Activated CD4-positive, alpha-beta memory T cell treated with anti-CD3 and anti-CD28 coated beads, Interleukin-2, amount 10 ng/mL, durations not matched to agents 7 days and 5 days (primary cell): ENCODE measurements at regions not wholly inside any gene's neighbourhood (a gene's known extent, or its start where the extent isn't known, plus 50 kb on each side); places are given as distances from the start of the nearest gene placed in this dataset.
"Not testable (repeated sequence)": the region's sequence is repeated elsewhere in the genome, so short reads cannot be mapped to it uniquely, and the experiment has no call there.

Experiments
- CTCF ChIA-PET: fragments of 350-600 bp; sonication (Branson Sonifier 250); formaldehyde crosslinking; loops from one replicate; lab custom pipeline; 2021; ENCODE audit warnings: antibody characterized with exemption, inconsistent platforms; lab: Charles Lee
- POLR2A ChIA-PET: fragments of 350-600 bp; sonication (Branson Sonifier 250); formaldehyde crosslinking; loops from one replicate; lab custom pipeline; 2021; ENCODE audit warnings: antibody characterized with exemption; lab: Charles Lee
- DNase-seq: peaks from one replicate; pipeline ENCODE4 v3.0.0-alpha.2; 2020
- H3K27ac Mint-ChIP-seq: one replicate; pipeline ENCODE4 v1.8.0; 2021; ENCODE audit warnings: mild to moderate bottlenecking, mixed read lengths
- H3K27me3 Mint-ChIP-seq: one replicate; pipeline ENCODE4 v1.8.0; 2021; ENCODE audit warnings: mixed read lengths
- H3K36me3 Mint-ChIP-seq: one replicate; pipeline ENCODE4 v1.8.0; 2021; ENCODE audit warnings: low read depth, mixed read lengths
- H3K4me1 Mint-ChIP-seq: one replicate; pipeline ENCODE4 v1.8.0; 2021; ENCODE audit warnings: mixed read lengths
- H3K4me3 Mint-ChIP-seq: one replicate; pipeline ENCODE4 v1.8.0; 2021; ENCODE audit warnings: mild to moderate bottlenecking, mixed read lengths
- H3K9me3 Mint-ChIP-seq: one replicate; pipeline ENCODE4 v1.8.0; 2021; ENCODE audit warnings: mixed read lengths

DNA sequence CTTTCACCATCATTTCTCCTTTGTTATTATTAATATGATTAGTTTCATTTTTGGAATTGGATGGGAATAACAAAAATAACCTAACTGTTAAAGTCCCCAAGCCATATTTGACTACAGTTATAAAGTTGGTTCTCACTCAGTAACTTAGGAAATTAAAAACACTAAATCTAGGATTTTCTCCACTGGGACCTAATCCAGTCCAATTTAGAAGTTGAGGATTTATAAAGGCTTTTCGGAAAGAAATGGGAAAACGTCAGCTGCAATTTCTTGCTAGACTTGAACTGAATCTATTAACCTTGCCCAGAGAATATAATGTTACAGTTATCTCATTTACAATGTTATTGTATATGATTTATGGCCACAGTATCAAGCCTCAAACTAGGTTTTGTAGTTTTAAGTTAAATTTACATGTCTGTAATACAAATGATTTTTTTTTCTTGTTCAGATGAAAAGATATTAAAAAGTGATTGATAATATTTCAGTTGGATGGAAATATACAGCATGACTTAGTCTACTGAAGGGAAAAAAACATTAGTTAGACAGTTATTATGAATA, 524.3 kb upstream of the GRAMD2B start:
- Mint-ChIP-seq H3K36me3 (no peaks in the 10 kb centered on the region), H3K9me3 (peaks cover 2% of the 10 kb centered on the region), H3K27ac (no peak overlapping the region), H3K27me3 (no peaks in the 10 kb centered on the region), H3K4me1 (no peaks in the 10 kb centered on the region), H3K4me3 (no peak overlapping the region)
- CTCF ChIA-PET: no interaction called here
- POLR2A ChIA-PET: no interaction called here
- no peak for DNase-seq

DNA sequence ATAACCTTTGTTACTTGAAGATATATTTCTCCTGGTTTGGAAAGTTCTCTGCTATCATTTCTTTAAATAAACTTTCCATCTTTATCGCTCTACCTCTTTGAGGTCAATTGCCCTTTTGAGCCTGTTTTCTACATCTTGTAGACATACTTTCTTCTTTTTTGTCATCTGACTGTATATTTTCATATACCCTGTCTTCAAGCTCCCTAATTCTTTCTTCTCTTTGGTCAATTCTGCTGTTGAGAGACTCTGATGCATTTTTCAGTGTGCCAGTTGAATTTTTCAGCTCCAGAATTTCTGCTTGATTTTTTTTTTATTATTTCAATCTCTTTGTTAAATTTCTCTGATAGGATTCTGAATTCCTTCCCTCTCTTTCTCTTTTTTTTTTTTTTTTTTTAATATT, 511.2 kb upstream of the GRAMD2B start:
- no peak overlapping the region for H3K27ac Mint-ChIP-seq
- no peak for DNase-seq
- no peaks in the 10 kb centered on the region for H3K36me3 Mint-ChIP-seq
- no peak overlapping the region for H3K4me3 Mint-ChIP-seq
- H3K9me3 Mint-ChIP-seq: peaks cover 11% of the 10 kb centered on the region
- ChIA-PET CTCF (no interaction called here), POLR2A (no interaction called here)
- H3K4me1 Mint-ChIP-seq: no peaks in the 10 kb centered on the region
- no peaks in the 10 kb centered on the region for H3K27me3 Mint-ChIP-seq

DNA sequence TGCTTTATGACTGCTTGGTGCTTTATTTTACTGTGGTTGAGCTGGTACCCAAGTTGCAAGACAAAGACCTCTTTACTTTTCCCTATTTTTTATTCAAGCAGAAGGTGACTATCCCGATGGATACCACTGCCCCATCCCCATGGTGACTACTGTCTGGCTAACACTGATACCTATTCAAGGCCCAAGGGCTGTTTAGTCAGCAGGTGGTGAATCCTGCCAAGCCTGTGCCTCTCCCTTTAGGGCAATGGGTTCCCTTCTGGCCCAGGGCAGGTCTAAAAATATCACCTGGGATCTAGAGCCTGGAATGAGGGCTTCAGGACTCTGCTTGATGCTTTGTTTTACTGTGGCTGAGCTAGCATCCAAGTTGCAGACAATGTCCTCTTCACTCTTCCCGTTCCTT, 510.0 kb upstream of the GRAMD2B start:
- POLR2A ChIA-PET: no interaction called here

DNA sequence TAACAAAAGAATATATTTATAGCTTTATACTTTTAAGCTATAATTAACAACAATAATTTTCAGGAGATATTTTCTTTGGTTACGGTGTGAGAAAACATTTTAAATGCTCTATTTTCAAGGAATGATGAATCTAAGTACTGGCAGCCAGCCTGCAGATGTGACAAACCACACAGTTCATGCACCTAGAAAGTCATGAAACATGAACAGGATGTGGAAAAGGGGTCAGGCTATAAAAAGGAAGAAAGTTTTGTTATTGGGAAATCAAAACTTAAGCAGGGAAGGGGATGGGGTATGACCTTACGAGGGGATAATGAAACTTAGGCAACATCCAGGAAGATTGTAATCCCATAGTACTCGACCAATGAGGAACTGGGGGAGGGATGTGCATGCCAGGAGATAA, 508.7 kb upstream of the GRAMD2B start:
- Mint-ChIP-seq H3K4me3 (no peak overlapping the region), H3K27ac (no peak overlapping the region), H3K36me3 (no peaks in the 10 kb centered on the region), H3K9me3 (peaks cover 6% of the 10 kb centered on the region), H3K4me1 (no peaks in the 10 kb centered on the region), H3K27me3 (no peaks in the 10 kb centered on the region)
- CTCF ChIA-PET: no interaction called here
- DNase-seq: no peak
- POLR2A ChIA-PET: no interaction called here

More for the DNA sequence above, 510.0 kb upstream of the GRAMD2B start:
- Mint-ChIP-seq H3K27me3 (no peaks in the 10 kb centered on the region), H3K4me1 (no peaks in the 10 kb centered on the region), H3K36me3 (no peaks in the 10 kb centered on the region), H3K4me3 (no peak overlapping the region), H3K9me3 (peaks cover 9% of the 10 kb centered on the region), H3K27ac (no peak overlapping the region)
- no peak for DNase-seq
- CTCF ChIA-PET: no interaction called here

DNA sequence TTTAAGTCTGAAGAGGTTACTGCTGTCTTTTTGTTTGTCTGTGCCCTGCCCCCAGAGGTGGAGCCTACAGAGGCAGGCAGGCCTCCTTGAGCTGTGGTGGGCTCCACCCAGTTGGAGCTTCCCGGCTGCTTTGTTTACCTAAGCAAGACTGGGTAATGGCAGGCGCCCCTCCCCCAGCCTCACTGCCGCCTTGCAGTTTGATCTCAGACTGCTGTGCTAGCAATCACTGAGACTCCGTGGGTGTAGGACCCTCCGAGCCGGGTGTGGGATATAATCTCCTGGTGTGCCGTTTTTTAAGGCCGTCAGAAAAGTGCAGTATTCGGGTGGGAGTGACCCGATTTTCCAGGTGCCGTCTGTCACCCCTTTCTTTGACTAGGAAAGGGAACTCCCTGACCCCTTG, 499.3 kb upstream of the GRAMD2B start:
- POLR2A ChIA-PET, H3K4me1 Mint-ChIP-seq: not testable (repeated sequence)
- peaks cover 11% of the 10 kb centered on the region for H3K9me3 Mint-ChIP-seq

DNA sequence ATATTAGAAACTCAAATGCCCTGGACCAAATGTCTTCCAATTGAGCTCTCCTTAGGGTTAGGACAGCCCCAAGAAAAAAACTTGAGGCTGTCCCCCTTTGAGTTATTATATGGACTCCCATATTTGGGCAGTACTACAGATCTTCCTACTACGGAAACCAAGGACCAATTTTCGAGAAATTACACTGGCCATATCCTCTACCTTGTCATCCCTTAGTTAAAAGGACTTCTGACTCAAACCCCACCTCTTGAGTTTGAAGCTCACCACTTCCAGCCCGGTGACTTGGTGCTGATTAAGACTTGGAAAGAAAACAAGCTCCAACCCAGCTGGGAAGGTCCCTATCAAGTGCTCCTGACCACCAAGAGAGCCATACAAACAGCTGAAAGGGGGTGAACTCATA, 497.0 kb upstream of the GRAMD2B start:
- Mint-ChIP-seq H3K27ac (no peak overlapping the region), H3K4me1 (no peaks in the 10 kb centered on the region), H3K9me3 (peaks cover 11% of the 10 kb centered on the region), H3K36me3 (no peaks in the 10 kb centered on the region), H3K27me3 (no peaks in the 10 kb centered on the region), H3K4me3 (no peak overlapping the region)
- CTCF ChIA-PET: no interaction called here
- POLR2A ChIA-PET: no interaction called here
- DNase-seq: no peak

More for the DNA sequence above, 499.3 kb upstream of the GRAMD2B start:
- H3K27me3 Mint-ChIP-seq, DNase-seq, H3K4me3 Mint-ChIP-seq, H3K36me3 Mint-ChIP-seq, CTCF ChIA-PET, H3K27ac Mint-ChIP-seq: not testable (repeated sequence)

DNA sequence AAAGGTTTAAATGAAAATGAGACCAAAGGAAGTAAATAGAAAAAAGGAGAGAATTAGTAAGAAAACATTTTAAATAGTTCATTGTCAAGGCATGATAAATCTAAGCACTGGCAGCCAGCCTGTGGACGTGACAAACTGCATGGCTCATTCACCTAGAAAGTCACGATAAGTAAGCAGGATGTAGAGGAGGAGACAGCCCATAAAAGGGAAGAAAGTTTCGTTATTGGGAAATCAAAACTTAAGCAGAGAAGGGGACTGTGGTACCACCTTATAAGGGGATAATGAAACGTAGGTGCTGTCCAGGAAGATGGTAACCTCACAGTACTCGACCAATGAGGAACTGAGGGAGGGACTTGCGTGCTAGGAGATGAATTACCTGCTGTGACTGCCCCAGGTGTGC, 494.5 kb upstream of the GRAMD2B start:
- Mint-ChIP-seq H3K36me3 (no peaks in the 10 kb centered on the region), H3K4me1 (no peaks in the 10 kb centered on the region), H3K27me3 (no peaks in the 10 kb centered on the region), H3K9me3 (peaks cover 8% of the 10 kb centered on the region), H3K4me3 (no peak overlapping the region), H3K27ac (no peak overlapping the region)
- ChIA-PET POLR2A (no interaction called here), CTCF (no interaction called here)
- DNase-seq: no peak

DNA sequence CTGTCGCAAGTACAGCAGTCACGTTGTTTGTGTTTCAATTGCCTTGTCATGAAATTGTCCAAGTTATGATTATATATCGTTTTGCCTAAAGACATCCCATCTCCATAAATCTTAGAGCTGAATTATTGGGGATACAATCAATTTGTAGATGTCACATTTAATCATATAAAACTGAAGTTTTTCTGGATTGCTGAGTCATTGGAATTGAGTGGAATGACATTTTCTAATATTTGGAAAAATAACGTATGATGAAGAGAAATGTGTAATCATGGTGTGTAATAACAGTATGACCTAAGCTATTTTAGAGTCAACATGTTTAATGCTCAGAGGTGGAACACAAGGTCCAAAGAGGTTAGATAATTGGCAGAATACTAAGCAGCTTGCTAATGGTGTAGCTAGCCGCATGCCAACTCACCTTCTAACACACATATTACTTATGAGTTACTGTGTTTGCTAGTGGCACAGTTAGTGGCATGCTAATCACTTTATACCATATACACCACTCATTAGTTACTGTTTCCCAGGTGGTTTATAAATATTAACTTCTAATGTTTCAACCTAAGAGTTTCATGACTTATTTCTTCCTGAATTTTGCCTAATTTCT, 473.1 kb upstream of the GRAMD2B start:
- Mint-ChIP-seq H3K27me3 (no peaks in the 10 kb centered on the region), H3K4me3 (no peak overlapping the region), H3K4me1 (no peaks in the 10 kb centered on the region), H3K36me3 (no peaks in the 10 kb centered on the region), H3K9me3 (no peaks in the 10 kb centered on the region), H3K27ac (no peak overlapping the region)
- ChIA-PET POLR2A (no interaction called here), CTCF (no interaction called here)
- DNase-seq: no peak

DNA sequence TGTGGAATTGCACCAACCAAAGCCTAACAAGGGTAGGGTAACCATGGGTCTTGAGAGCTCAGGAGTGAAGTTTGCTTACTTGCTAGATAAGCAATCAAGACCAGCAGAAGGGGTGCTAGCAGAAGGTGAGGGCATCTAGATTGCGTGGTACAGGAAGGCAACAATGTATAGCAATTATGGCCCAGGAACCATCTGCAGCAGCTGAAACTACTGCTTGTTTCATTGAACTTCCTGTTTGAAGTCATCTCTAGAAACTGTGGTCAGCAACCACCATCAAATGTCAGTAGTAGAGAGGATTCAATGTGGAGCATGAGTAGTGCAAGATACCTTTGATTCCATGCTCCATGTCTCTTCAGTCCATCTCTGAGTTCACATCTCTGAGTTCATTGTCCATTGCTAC, 462.1 kb upstream of the GRAMD2B start:
- H3K4me1 Mint-ChIP-seq: peaks cover 5% of the 10 kb centered on the region
- no peaks in the 10 kb centered on the region for H3K27me3 Mint-ChIP-seq
- no peak overlapping the region for H3K27ac Mint-ChIP-seq
- DNase-seq: no peak
- H3K9me3 Mint-ChIP-seq: peaks cover 4% of the 10 kb centered on the region
- no peaks in the 10 kb centered on the region for H3K36me3 Mint-ChIP-seq
- ChIA-PET CTCF (no interaction called here), POLR2A (no interaction called here)
- no peak overlapping the region for H3K4me3 Mint-ChIP-seq

DNA sequence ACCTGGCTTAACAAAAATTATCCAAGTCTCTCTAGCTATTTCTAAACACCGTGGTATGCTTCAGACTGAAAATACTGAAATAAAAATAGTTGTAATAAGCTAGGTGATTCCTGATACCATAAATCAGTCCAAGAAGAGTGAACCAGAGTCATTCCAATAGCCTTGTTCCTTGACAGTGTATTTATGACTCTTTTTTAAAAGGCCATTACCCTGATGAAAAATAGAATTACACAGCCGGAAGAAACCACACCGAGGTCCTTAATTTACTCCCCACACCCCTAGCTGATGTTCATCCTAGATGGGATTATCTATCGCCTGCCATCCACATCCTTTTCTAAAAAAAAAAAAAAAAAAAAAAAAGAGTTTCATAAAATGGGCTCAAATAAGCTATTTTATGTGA, 457.6 kb upstream of the GRAMD2B start:
- no peak for DNase-seq
- Mint-ChIP-seq H3K36me3 (no peaks in the 10 kb centered on the region), H3K4me1 (peaks cover 5% of the 10 kb centered on the region), H3K9me3 (peaks cover 4% of the 10 kb centered on the region), H3K4me3 (no peak overlapping the region), H3K27me3 (no peaks in the 10 kb centered on the region), H3K27ac (no peak overlapping the region)
- CTCF ChIA-PET: no interaction called here
- POLR2A ChIA-PET: no interaction called here

DNA sequence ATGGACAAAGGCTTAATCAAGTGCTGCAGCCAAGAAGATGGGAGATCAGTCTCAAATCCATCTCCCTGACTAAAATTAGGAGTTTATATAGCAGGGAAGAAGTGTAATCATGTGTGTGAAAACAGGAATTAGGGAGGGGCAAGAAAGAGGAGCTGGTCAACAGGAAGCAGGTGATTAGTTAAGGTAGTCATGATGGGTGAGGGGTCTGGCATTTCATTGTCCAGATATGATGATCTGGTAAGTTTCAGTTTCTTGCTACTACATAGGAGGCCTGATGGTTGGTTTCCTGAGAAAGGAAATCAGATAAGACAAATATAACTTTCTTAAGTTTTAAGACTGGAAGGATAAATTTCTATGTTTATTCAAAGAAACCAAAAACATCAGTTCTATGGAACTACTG, 455.6 kb upstream of the GRAMD2B start:
- Mint-ChIP-seq H3K4me1 (no peaks in the 10 kb centered on the region), H3K4me3 (no peak overlapping the region), H3K9me3 (peaks cover 3% of the 10 kb centered on the region), H3K27ac (no peak overlapping the region), H3K36me3 (no peaks in the 10 kb centered on the region), H3K27me3 (no peaks in the 10 kb centered on the region)
- CTCF ChIA-PET: no interaction called here
- POLR2A ChIA-PET: no interaction called here
- DNase-seq: no peak

DNA sequence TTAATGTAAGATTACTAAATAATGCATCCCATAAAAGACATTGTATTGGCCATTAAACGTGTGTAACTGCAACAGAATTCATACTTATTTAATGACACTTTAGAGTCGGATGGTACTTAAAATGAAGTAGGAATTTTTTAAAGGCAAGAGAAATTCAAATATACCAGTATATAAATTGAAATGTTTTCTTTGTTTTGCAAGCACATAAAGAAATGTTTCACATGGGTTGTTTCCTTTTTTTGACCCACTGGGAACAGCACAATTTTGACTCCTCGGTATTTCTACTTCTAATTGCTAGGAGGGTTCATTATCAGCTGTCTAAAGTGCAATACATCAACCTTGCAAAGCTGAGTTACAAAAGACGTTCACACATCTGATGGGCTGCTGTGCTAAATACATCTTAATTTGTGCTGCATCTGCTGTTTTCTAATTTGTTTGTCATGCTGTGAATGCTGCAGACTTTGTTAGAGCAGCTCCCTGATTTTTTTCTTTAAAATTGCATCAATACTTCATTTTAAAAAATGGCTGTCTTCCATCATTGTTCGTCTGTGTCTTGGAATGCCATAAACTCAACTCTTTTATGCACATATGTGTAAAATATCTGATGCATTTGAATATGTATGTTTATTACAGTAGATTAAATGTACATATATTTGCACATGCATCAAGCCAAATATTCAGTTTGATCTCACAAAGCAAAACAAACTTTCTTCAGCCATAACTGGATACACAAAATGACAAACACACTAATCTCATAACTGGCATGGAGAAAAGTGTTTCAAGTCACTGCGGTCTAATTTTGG, 454.0 kb upstream of the GRAMD2B start:
- H3K36me3 Mint-ChIP-seq: no peaks in the 10 kb centered on the region

DNA sequence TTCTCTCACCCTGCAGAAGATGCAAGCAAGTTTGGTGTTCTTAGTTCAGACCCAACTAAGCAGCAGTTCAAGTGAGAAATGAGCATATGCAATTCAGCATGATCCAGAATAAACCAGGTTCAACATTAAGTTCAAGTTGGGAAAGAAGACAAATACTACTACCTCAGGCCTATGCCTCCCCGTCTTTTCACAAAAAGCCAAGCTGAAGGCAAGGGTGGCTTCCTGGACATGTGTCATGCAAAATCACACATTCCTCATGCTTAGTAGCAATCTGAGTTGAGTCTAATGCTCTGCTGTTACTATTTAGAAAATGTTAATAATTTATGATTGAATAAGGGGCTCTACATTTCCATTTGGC, 453.4 kb upstream of the GRAMD2B start:
- no peak for DNase-seq
- Mint-ChIP-seq H3K27ac (no peak overlapping the region), H3K36me3 (no peaks in the 10 kb centered on the region), H3K4me1 (no peaks in the 10 kb centered on the region), H3K27me3 (no peaks in the 10 kb centered on the region), H3K9me3 (peaks cover 1% of the 10 kb centered on the region), H3K4me3 (no peak overlapping the region)
- ChIA-PET POLR2A (no interaction called here), CTCF (no interaction called here)

More for the DNA sequence above, 454.0 kb upstream of the GRAMD2B start:
- Mint-ChIP-seq H3K9me3 (peaks cover 3% of the 10 kb centered on the region), H3K27me3 (no peaks in the 10 kb centered on the region), H3K4me1 (no peaks in the 10 kb centered on the region), H3K27ac (no peak overlapping the region), H3K4me3 (no peak overlapping the region)
- CTCF ChIA-PET: no interaction called here
- no peak for DNase-seq
- POLR2A ChIA-PET: no interaction called here
